HS-5 (cell line): ENCODE measurements at regions not wholly inside any gene's neighbourhood (a gene's known extent, or its start where the extent isn't known, plus 50 kb on each side); places are given as distances from the start of the nearest gene placed in this dataset.

ENCODE experiments used
- DNase-seq: peaks from one replicate; pipeline ENCODE4 v3.0.0-alpha.2; 2012; ENCODE audit warnings: low read depth

GRCh38 chr20:6831461-6831860 lies 64.0 kb downstream of the BMP2 start:
- DNase-seq, result no peak

GRCh38 chr20:6832811-6833210 lies 65.3 kb downstream of the BMP2 start:
- no peak for DNase-seq

GRCh38 chr20:6835609-6836008 lies 68.1 kb downstream of the BMP2 start:
- no peak for DNase-seq

- no peak for DNase-seq
Observed at GRCh38 chr20:6836821-6837374, 69.4 kb downstream of the BMP2 start.

GRCh38 chr20:6837730-6838129 lies 70.2 kb downstream of the BMP2 start:
- no peak for DNase-seq

- DNase-seq, result no peak
Observed at GRCh38 chr20:6838181-6838826, 70.8 kb downstream of the BMP2 start.

- DNase-seq, result no peak
Observed at GRCh38 chr20:6841128-6841527, 73.6 kb downstream of the BMP2 start.

GRCh38 chr20:6845141-6845540 lies 77.7 kb downstream of the BMP2 start:
- DNase-seq, result no peak

- DNase-seq, result no peak
Observed at GRCh38 chr20:6848041-6848440, 80.6 kb downstream of the BMP2 start.

- DNase-seq, result no peak
Observed at GRCh38 chr20:6848992-6849391, 81.5 kb downstream of the BMP2 start.

GRCh38 chr20:6851136-6851535 lies 83.7 kb downstream of the BMP2 start:
- no peak for DNase-seq

- DNase-seq, result no peak
Observed at GRCh38 chr20:6852478-6852877, 85.0 kb downstream of the BMP2 start.

- no peak for DNase-seq
Observed at GRCh38 chr20:6855104-6855503, 87.6 kb downstream of the BMP2 start.

- no peak for DNase-seq
Observed at GRCh38 chr20:6855796-6856195, 88.3 kb downstream of the BMP2 start.

GRCh38 chr20:6857927-6858326 lies 90.4 kb downstream of the BMP2 start:
- DNase-seq, result no peak

- no peak for DNase-seq
Observed at GRCh38 chr20:6863355-6863754, 95.9 kb downstream of the BMP2 start.

GRCh38 chr20:6863798-6864201 lies 96.3 kb downstream of the BMP2 start:
- no peak for DNase-seq

- DNase-seq, result no peak
Observed at GRCh38 chr20:6864740-6865139, 97.3 kb downstream of the BMP2 start.

GRCh38 chr20:6866741-6867140 lies 99.3 kb downstream of the BMP2 start:
- no peak for DNase-seq

- DNase-seq, result no peak
Observed at GRCh38 chr20:6868861-6869260, 101.4 kb downstream of the BMP2 start.

- DNase-seq, result no peak
Observed at GRCh38 chr20:6870559-6870958, 103.1 kb downstream of the BMP2 start.

GRCh38 chr20:6877633-6878032 lies 110.1 kb downstream of the BMP2 start:
- no peak for DNase-seq

GRCh38 chr20:6882561-6883291 lies 115.2 kb downstream of the BMP2 start:
- peak; percentile 58 for DNase-seq

- DNase-seq, result no peak
Observed at GRCh38 chr20:6884114-6884513, 116.6 kb downstream of the BMP2 start.
